GM12892 (cell line): ENCODE measurements at regions not wholly inside any gene's neighbourhood (a gene's known extent, or its start where the extent isn't known, plus 50 kb on each side); places are given as distances from the start of the nearest gene placed in this dataset.

ENCODE experiments used
- DNase-seq: peaks from one replicate; pipeline ENCODE4 v3.0.0; 2011; ENCODE audit not compliant: insufficient read length
- FAIRE-seq: peaks from 2 replicates; lab custom pipeline; 2011; peaks lifted over from hg19 to GRCh38; lab: Jason Lieb, UNC
- POLR2A ChIP-seq: IDR thresholded peaks from 2 replicates; pipeline ENCODE4 v1.6.1; 2011; ENCODE audit warnings: low read depth, low read length, control low read depth
- POLR2AphosphoS5 ChIP-seq: IDR thresholded peaks from 2 replicates; pipeline ENCODE4 v1.6.1; 2011; ENCODE audit warnings: low read depth, low read length, control low read depth
- TAF1 ChIP-seq: IDR thresholded peaks from 2 replicates; pipeline ENCODE4 v1.6.1; 2011; ENCODE audit warnings: low read depth, mild to moderate bottlenecking, control low read depth, low read length, borderline replicate concordance

DNA sequence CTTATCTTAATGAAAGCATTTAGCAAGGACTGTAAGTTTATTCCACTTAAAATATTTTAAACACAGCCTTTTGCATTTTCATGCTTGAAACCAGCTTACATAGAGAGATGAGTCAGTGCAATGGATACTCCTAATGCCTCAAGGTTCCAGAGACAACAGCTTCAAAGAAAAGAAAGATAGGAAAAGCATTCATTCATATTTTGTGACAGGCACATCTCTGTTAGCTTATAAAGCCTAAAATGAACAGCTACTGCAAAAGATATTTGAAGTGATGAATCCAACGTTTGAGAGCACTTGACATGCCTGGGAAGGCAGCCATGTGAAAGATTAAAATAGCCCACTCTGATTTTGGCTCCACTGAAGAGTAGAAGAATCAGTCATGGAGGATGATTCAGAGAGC, 814.5 kb downstream of the RPS29 start:
- FAIRE-seq (no peak), DNase-seq (no peak)
- TF ChIP-seq TAF1 (no peak), POLR2A (no peak), POLR2AphosphoS5 (no peak)

- no peak for DNase-seq
Measured at GRCh38 chr14:48751293-48751692, 834.9 kb downstream of the RPS29 start.

GRCh38 chr14:48748151-48748675, 838.0 kb downstream of the RPS29 start:
- DNase-seq (no peak), FAIRE-seq (no peak)
- no peak for TF ChIP-seq POLR2AphosphoS5
- no peak for TF ChIP-seq TAF1
- no peak for TF ChIP-seq POLR2A

More at GRCh38 chr14:48751293-48751692, 834.9 kb downstream of the RPS29 start:
- TF ChIP-seq POLR2AphosphoS5 (no peak), TAF1 (no peak), POLR2A (no peak)
- no peak for FAIRE-seq

DNA sequence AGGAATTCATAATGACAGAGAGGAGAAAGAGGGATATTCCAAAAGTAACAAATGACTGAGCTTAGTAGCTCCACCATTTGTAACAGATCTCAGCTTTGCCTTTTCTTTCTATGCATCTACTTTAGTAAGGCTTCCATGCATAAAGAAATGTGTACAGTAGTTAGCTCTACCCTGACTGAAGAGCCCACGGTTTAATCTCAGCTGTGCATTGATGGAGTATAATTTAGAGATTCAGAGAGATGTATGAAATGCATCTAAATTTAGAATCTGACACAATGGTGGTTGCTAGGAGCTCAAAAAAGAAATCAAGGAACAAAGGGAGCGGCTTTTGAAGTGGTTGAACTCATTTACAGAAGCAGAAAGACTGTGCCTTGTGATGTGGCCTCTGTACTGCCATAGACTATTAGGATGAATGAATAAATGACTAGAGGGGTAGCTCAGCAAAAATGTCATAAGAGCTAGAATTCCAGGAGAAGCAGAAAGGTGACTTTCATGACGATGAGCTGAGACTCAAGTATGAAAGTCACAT, 838.6 kb downstream of the RPS29 start:
- TF ChIP-seq POLR2A (no peak), POLR2AphosphoS5 (no peak), TAF1 (no peak)
- FAIRE-seq = no peak
- no peak for DNase-seq

GRCh38 chr14:48744202-48744601, 842.0 kb downstream of the RPS29 start:
- no peak for TF ChIP-seq TAF1
- no peak for TF ChIP-seq POLR2A
- TF ChIP-seq POLR2AphosphoS5 = no peak
- DNase-seq (no peak), FAIRE-seq (no peak)

DNA sequence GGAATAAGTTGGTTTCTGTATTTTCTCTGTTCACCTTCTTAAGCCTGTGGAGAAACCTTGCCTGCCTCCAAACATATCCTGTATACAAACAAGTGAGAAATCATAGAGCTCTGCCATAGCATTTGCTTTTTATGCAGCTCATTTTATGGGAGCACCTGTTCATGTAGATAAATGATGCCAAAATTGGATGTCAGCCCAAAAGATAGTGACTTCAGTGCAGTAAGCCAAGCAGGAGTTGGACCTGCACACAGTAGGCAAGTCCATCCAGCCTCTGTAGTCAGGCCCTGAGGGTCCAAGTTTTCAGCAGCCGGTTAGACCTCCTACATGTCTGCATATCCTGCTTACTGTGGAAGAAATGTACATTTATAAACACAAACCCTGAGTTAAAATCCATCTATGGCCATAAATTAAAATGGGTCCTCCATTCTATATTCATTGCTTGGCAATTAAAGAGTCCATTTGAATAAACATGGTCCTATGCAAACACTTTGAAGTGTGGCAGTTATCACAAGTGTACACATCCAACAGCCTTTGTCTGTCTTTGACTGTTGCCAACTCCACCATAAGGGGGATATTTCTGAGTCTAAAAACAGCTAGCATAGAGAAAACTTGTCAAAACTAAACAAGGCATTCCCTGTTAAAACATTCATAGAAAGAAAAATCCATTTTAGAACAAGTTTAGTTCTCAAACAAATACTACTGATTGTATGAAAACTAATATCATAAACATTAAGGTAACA, 847.8 kb downstream of the RPS29 start:
- FAIRE-seq (no peak), DNase-seq (no peak)
- TF ChIP-seq POLR2A (no peak), POLR2AphosphoS5 (no peak), TAF1 (no peak)

- no peak for FAIRE-seq
- DNase-seq = no peak
- TF ChIP-seq TAF1 = no peak
- TF ChIP-seq POLR2A = no peak
- TF ChIP-seq POLR2AphosphoS5 = no peak
Measured at GRCh38 chr14:48735607-48736006, 850.6 kb downstream of the RPS29 start.

DNA sequence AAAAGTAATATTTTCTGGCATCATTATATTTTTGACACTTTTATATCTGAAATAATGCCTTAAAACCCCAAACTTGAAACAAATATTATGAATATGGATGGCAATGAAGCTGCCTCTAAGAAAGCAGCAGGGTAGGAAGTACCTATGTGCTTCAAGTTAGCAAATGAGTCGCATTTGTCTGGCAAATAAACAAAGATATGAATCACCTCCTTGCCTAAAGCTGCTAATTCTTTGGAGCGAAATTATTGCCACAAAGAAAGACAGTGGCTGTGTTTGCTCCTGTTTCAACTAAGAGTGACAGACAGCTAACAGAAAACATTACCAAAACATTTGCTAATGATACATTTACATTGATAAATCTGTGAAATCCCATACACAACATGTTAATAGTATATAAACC, 854.9 kb downstream of the RPS29 start:
- TF ChIP-seq TAF1 (no peak), POLR2AphosphoS5 (no peak), POLR2A (no peak)
- FAIRE-seq (no peak), DNase-seq (no peak)

GRCh38 chr14:48726080-48726642, 860.0 kb downstream of the RPS29 start:
- FAIRE-seq = no peak
- no peak for TF ChIP-seq POLR2A
- TF ChIP-seq POLR2AphosphoS5 = no peak
- no peak for TF ChIP-seq TAF1
- no peak for DNase-seq

GRCh38 chr14:48725051-48725734, 861.0 kb downstream of the RPS29 start:
- FAIRE-seq (no peak), DNase-seq (no peak)
- no peak for TF ChIP-seq TAF1

DNA sequence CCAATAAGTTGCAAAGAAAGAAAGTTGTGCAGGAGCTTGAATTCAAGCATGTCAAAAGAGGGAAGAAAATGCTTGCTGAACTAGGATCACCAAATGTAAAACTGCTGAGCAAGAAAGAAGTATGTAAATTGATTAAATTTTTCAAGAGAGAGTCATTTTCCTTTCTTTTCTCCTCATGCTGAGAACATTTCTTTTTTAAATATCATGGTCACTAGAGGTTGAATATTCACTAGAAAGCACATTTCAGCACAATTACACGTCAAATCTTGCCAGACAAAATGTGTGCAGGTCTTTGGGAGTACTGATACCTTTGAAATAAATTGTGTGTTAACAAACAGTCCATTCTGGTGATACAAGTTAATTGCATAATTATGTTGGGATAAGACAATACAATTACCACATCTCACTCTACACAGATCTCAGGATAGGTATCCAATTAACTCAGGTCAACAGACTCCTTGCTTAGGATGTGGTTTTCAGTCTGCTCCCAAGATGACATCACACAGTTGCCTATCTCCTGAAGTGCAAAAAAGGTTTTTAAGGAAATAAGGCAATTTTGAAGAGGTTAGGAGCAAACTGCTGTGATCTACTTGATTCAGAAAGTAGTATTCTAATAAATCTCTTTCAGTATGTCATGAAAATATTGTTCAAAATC, 862.2 kb downstream of the RPS29 start:
- no peak for TF ChIP-seq POLR2A
- no peak for TF ChIP-seq TAF1
- no peak for TF ChIP-seq POLR2AphosphoS5
- DNase-seq (no peak), FAIRE-seq (no peak)
